EH (cell line): ENCODE measurements at regions not wholly inside any gene's neighbourhood (a gene's known extent, or its start where the extent isn't known, plus 50 kb on each side); places are given as distances from the start of the nearest gene placed in this dataset.

Experiments used
- DNase-seq: peaks from one replicate; pipeline ENCODE4 v3.0.0-alpha.2; 2015; ENCODE audit warnings: low read depth

- no peak for DNase-seq
Measured at GRCh38 chr6:6704103-6705060, 115.9 kb downstream of the LY86 start.

DNA sequence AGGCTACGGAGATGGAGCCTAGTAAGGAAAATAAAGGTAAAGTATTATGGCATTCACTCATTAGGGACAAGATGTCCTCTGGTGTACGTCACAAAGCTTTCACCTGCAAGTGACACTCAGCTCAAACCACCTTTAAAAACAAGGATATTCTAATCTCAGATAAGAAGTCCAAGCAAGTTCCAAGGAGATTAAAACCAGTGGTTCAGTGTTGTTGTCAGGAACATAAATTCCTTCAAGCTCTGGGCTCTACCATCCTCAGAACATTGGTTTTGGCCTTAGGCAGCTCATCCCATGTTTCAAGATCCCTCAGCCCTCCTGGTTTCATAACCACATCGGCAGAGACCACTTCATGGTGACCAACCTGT is 116.5 kb downstream of the LY86 start:
- DNase-seq = no peak

GRCh38 chr6:6705915-6706675 is 117.6 kb downstream of the LY86 start:
- DNase-seq = no peak

DNA sequence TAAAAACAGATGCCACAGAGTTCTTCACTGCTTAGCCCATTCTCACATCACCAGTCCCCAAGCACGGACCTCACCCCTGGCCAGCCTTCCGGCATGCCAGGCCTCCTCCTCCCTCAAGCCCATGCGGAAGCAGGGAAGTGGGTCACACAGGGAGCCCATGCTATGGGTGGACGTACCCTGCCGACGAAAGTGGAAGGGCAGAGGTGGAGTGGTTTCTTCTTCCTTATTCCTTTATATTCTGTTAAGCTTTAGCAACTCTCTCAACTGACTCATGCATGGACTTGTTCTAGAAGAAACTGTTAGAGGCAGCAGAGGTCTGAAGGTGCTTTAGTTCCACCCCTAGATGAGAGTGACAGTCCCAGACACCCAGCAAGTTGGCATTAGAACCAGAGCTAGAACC is 118.6 kb downstream of the LY86 start:
- no peak for DNase-seq

GRCh38 chr6:6709106-6709505 is 120.6 kb downstream of the LY86 start:
- DNase-seq = no peak

DNA sequence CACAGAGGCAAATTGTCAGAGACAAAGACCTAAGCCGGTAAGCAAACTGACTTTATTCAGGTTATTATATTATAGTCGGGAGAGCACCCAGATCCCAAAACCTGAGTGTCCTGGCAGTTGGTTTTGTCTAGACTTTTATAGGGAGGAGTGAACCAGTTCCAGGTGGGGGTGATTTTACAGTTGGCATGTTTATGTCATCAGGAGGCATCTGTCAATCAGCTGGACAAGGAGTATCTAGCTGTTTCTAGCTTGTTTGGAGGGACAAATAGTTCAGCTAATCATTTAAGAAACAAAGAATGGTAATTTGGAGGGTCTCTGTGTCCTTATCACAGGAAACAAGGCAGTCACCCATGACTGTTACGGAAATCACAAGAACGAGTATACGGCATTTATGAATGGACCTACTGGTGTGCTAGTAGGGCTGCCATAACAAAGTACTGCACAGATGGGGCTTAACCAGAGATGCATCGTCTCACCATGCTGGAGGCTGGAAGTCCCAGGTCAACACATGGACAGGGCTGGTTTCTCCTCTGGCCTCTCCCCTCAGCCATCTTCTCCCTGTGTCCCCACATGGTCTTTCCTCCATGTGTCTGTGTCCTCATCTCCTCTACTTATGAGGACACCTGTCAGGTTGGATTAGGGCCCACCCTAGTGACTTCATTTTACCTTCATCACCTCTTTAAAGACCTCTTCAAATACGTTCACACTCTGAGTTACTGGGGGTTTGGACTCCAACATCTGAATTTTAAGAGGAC is 122.7 kb downstream of the LY86 start:
- DNase-seq = no peak

- no peak for DNase-seq
Measured at GRCh38 chr6:6711832-6712448, 123.4 kb downstream of the LY86 start.

DNA sequence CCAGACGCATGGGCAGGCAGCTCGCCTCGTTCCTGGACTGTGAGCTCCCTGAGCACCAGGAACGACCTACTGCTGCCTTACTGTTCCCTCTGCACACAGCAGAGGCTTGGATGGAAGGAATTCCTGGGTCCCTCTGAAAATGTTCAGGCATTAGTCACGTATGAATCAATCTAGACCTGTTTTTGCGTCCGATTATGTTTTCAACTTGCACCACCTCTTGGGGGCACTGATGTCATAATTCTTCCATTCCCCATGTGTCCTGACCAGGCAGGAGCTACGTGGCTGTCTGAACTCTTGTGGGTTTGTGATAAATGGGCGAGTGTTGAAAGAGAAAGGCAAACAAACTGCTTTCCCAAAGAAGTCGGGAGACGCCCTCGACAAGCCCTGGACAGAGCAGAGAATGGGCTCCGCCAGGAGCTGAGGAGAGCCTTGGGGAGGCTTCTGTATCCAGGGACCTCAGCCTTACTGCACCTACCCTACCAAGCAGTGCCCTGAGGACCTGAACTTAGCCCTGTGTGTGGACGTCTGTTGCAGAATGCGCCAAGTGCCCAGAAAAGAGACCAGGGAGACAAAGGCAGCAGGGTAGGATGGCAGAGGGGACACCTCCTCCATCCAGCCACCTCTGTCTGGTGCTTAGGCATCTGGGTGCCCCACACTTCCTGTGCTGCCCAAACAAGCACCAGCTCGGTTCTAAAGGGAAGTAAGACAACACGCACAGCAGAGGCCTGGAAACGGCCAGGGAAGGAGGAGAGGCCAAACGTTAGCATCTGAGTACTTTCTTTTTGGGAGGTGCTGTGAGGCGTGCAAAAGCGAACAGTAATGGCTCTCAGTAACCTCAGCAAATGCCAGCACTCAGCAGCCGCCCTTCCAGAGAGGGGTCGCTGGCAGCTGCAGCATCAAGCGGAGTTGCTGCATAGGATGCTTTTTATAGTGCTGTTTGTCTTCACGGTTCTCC is 124.2 kb downstream of the LY86 start:
- DNase-seq = peak; percentile 64

DNA sequence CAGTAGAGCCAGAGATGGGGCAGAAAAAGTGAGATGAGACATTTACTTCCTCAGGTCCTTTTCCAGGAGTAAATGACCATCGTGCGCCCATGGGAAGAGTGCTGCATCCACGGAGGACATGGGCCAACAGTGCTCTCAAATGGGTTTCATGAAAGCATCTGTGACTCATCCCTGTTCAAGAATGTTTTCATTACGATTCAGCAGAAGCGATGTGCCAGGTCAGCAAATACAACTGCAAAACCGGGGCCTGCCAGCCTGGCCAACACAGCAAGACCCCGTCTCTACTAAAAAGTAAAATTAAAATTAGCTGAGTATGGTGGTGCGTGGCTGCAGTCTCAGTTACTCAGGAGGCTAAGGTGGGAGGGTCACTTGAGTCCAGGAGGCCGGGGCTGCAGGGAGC is 125.1 kb downstream of the LY86 start:
- DNase-seq = peak; percentile 80

- no peak for DNase-seq
Measured at GRCh38 chr6:6714118-6714897, 125.8 kb downstream of the LY86 start.

- DNase-seq = no peak
Measured at GRCh38 chr6:6714953-6715352, 126.4 kb downstream of the LY86 start.

- no peak for DNase-seq
Measured at GRCh38 chr6:6715465-6715864, 126.9 kb downstream of the LY86 start.

GRCh38 chr6:6716998-6717763 is 128.7 kb downstream of the LY86 start:
- no peak for DNase-seq

- no peak for DNase-seq
Measured at GRCh38 chr6:6717953-6718352, 129.4 kb downstream of the LY86 start.

DNA sequence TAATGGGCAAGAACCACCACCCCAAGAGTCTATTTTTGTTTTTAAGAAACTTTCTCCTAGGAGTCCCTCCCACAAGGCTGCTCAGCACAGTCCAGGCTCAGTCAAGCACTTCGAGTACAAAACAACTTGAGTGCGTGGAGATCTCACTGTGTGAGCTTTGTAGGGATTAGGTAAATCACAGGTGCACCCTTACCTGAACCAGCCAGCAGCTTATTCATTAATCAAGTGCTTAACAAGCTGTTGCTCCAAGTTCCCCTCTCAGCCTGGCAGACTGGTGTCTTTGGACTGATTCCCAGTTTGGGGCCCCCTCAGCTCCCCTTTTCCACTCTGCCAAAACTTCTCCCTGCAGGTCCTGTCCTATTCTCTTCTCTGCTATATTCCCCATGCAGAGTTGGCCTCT is 133.1 kb downstream of the LY86 start:
- no peak for DNase-seq

DNA sequence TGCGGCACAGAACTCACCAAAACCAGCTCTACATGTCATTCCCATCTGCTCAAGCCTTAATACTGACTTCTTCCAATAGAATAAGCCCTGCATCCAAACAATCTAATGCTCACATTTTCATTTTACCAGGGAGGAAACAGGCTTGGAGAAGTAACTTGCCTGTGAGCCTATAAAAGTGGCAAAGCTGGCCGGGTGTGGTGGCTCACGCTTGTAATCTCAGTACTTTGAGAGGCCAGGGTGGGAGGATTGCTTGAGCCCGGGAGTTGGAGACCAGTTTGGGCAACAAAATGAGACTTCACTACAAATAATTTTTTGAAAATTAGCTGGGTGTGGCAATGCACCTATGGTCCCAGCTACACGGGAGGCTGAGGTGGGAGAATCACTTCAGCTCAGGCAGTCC is 133.7 kb downstream of the LY86 start:
- no peak for DNase-seq

GRCh38 chr6:6723361-6723760 is 134.8 kb downstream of the LY86 start:
- DNase-seq = no peak

GRCh38 chr6:6723921-6724538 is 135.5 kb downstream of the LY86 start:
- DNase-seq = peak; percentile 48
